Common myeloid progenitor, CD34-positive (primary cell): ENCODE measurements at regions not wholly inside any gene's neighbourhood (a gene's known extent, or its start where the extent isn't known, plus 50 kb on each side); places are given as distances from the start of the nearest gene placed in this dataset.
"Not testable (repeated sequence)": the region's sequence is repeated elsewhere in the genome, so short reads cannot be mapped to it uniquely, and the experiment has no call there.

Source experiments
- CTCF ChIA-PET: fragments of 350-600 bp; sonication (Branson Sonifier 250); formaldehyde crosslinking; loops from one replicate; lab custom pipeline; 2021; ENCODE audit warnings: antibody characterized with exemption; lab: Charles Lee
- POLR2A ChIA-PET: fragments of 350-600 bp; sonication (Branson Sonifier 250); formaldehyde crosslinking; loops from one replicate; lab custom pipeline; 2021; ENCODE audit warnings: antibody characterized with exemption; lab: Charles Lee
- DNase-seq, 3 donors: peaks; one replicate each; pipeline versions ENCODE4 v3.0.0 to v3.0.0-alpha.2; 2013
- H3K27ac ChIP-seq, 2 experiments: 1 replicate in 1 of 2; 2 replicates in 1 of 2; pipeline ENCODE4 v1.7.0; 2013; ENCODE audit warnings: inconsistent platforms in 2 of 2, low read length in 2 of 2, mild to moderate bottlenecking in 2 of 2, low read depth in 1 of 2, moderate library complexity in 1 of 2; ENCODE audit not compliant: severe bottlenecking in 2 of 2, insufficient read depth in 1 of 2, poor library complexity in 1 of 2
- H3K27me3 ChIP-seq, 5 experiments: replicated peaks in 2 of 5; 1 replicate in 3 of 5; 2 replicates in 2 of 5; pipeline versions ENCODE4 v1.6.1 to v1.7.0; 2013; ENCODE audit warnings: low read length in 4 of 5, mild to moderate bottlenecking in 2 of 5, moderate library complexity in 2 of 5, inconsistent platforms in 1 of 5; ENCODE audit not compliant: insufficient read depth in 5 of 5, control insufficient read depth in 4 of 5
- H3K36me3 ChIP-seq, 4 experiments: 1 replicate in 2 of 4; 2 replicates in 2 of 4; pipeline versions ENCODE4 v1.6.1 to v1.7.0; 2013; ENCODE audit warnings: low read length in 3 of 4, control low read depth in 1 of 4, mild to moderate bottlenecking in 1 of 4; ENCODE audit not compliant: control insufficient read depth in 4 of 4, insufficient read depth in 4 of 4
- H3K4me1 ChIP-seq, 4 experiments: 1 replicate in 3 of 4; 2 replicates in 1 of 4; pipeline versions ENCODE4 v1.6.1 to v1.7.1; 2013; ENCODE audit warnings: low read length in 3 of 4, mild to moderate bottlenecking in 3 of 4, control low read depth in 1 of 4, inconsistent platforms in 1 of 4, moderate library complexity in 1 of 4; ENCODE audit not compliant: control insufficient read depth in 4 of 4, insufficient read depth in 4 of 4; ENCODE audit errors: control extremely low read depth in 1 of 4
- H3K4me3 ChIP-seq, 7 experiments: 1 replicate in 4 of 7; 2 replicates in 3 of 7; pipeline versions ENCODE4 v1.5.1 to v1.7.0; 2013; ENCODE audit warnings: mild to moderate bottlenecking in 7 of 7, low read length in 6 of 7, moderate library complexity in 6 of 7, inconsistent platforms in 2 of 7, low read depth in 2 of 7, control low read depth in 1 of 7; ENCODE audit not compliant: insufficient read depth in 4 of 7, control insufficient read depth in 1 of 7; ENCODE audit errors: extremely low read depth in 1 of 7
- H3K9me3 ChIP-seq, 5 experiments: 1 replicate in 4 of 5; 2 replicates in 1 of 5; pipeline versions ENCODE4 v1.6.1 to v1.7.1; 2013; ENCODE audit warnings: low read length in 4 of 5, mild to moderate bottlenecking in 2 of 5, inconsistent platforms in 1 of 5, low read depth in 1 of 5, moderate library complexity in 1 of 5; ENCODE audit not compliant: control insufficient read depth in 4 of 5, insufficient read depth in 2 of 5; ENCODE audit errors: control extremely low read depth in 1 of 5
- WGBS: methylation state at CpG from one replicate; pipeline ENCODE4 v1.1.5; 2013; ENCODE audit not compliant: insufficient coverage; 5-methylcytosine and 5-hydroxymethylcytosine counted together

- H3K9me3 ChIP-seq, H3K27ac ChIP-seq, H3K36me3 ChIP-seq, DNase-seq, H3K4me3 ChIP-seq, CTCF ChIA-PET, H3K4me1 ChIP-seq, H3K27me3 ChIP-seq, POLR2A ChIA-PET: not testable (repeated sequence)
- WGBS, result 100% methylated on average over 1 of the region's 7 CpGs
Observed at GRCh38 chr6:141926200-141926900, 206.4 kb upstream of the GJE1 start.

- Histone ChIP-seq H3K4me1 (no peaks in the 10 kb centered on the region), H3K27me3 (no peaks in the 10 kb centered on the region), H3K4me3 (no peak overlapping the region), H3K9me3 (no peaks in the 10 kb centered on the region), H3K27ac (no peak overlapping the region), H3K36me3 (no peaks in the 10 kb centered on the region)
- POLR2A ChIA-PET, result no interaction called here
- CTCF ChIA-PET, result no interaction called here
- DNase-seq, result no peak
Observed at GRCh38 chr6:141925001-141925400, 207.7 kb upstream of the GJE1 start.

GRCh38 chr6:141922898-141923297 is 209.8 kb upstream of the GJE1 start:
- H3K27me3 ChIP-seq, result no peaks in the 10 kb centered on the region
- no peak overlapping the region for H3K27ac ChIP-seq
- POLR2A ChIA-PET, result no interaction called here
- H3K4me1 ChIP-seq, result no peaks in the 10 kb centered on the region
- no peaks in the 10 kb centered on the region for H3K36me3 ChIP-seq
- no peak overlapping the region for H3K4me3 ChIP-seq
- H3K9me3 ChIP-seq, result no peaks in the 10 kb centered on the region
- CTCF ChIA-PET, result no interaction called here
- no peak for DNase-seq
- no CpG with 5 or more reads among the region's 2 CpGs for WGBS

- H3K27ac ChIP-seq, H3K4me3 ChIP-seq, H3K9me3 ChIP-seq, H3K4me1 ChIP-seq, DNase-seq, POLR2A ChIA-PET, H3K27me3 ChIP-seq, CTCF ChIA-PET, H3K36me3 ChIP-seq: not testable (repeated sequence)
- 96% methylated on average over 19 of the region's 30 CpGs for WGBS
Observed at GRCh38 chr6:141916682-141917505, 215.8 kb upstream of the GJE1 start.

GRCh38 chr6:141914646-141915045 is 218.1 kb upstream of the GJE1 start:
- no peak for DNase-seq
- WGBS, result no CpG with 5 or more reads among the region's 2 CpGs
- ChIA-PET POLR2A (no interaction called here), CTCF (no interaction called here)
- Histone ChIP-seq H3K4me3 (no peak overlapping the region), H3K4me1 (no peaks in the 10 kb centered on the region), H3K9me3 (no peaks in the 10 kb centered on the region), H3K27me3 (no peaks in the 10 kb centered on the region), H3K27ac (no peak overlapping the region), H3K36me3 (no peaks in the 10 kb centered on the region)

- POLR2A ChIA-PET, result no interaction called here
- CTCF ChIA-PET, result no interaction called here
- Histone ChIP-seq H3K4me3 (no peak overlapping the region), H3K9me3 (peaks cover 0 to 3% (median 0%) of the 10 kb centered on the region in 5 experiments), H3K36me3 (no peaks in the 10 kb centered on the region), H3K27me3 (no peaks in the 10 kb centered on the region), H3K4me1 (no peaks in the 10 kb centered on the region), H3K27ac (no peak overlapping the region)
- DNase-seq, result no peak
Observed at GRCh38 chr6:141906569-141907080, 226.1 kb upstream of the GJE1 start.

GRCh38 chr6:141890661-141891060 is 242.1 kb upstream of the GJE1 start:
- DNase-seq, result no peak
- ChIA-PET CTCF (no interaction called here), POLR2A (no interaction called here)
- peaks cover 0 to 7% (median 1%) of the 10 kb centered on the region in 5 experiments for H3K9me3 ChIP-seq
- H3K27me3 ChIP-seq, result no peaks in the 10 kb centered on the region
- H3K27ac ChIP-seq, result no peak overlapping the region
- no peaks in the 10 kb centered on the region for H3K36me3 ChIP-seq
- no peak overlapping the region for H3K4me3 ChIP-seq
- no peaks in the 10 kb centered on the region for H3K4me1 ChIP-seq
- 92% methylated on average over 1 of the region's 2 CpGs for WGBS
